Gastrocnemius medialis (tissue), 4 donors: ENCODE measurements at regions not wholly inside any gene's neighbourhood (a gene's known extent, or its start where the extent isn't known, plus 50 kb on each side); places are given as distances from the start of the nearest gene placed in this dataset.
A peak's percentile ranks its signal among the peaks of the same experiment; 100 is the strongest.

Experiments used
- ATAC-seq, 2 donors: fragments of 150-250 bp; one replicate each; pipeline ENCODE4 v1.9.1; 2016
- DNase-seq, 2 donors: peaks; one replicate each; pipeline ENCODE4 v3.0.0-alpha.2; 2019
- H3K27ac ChIP-seq, 4 donors: fragments of 200-600 bp; sonication (generic); 1 replicate in 1 of 4; 2 replicates in 3 of 4; pipeline ENCODE4 v1.5.1; 2016 to 2018; ENCODE audit warnings: mild to moderate bottlenecking in 2 of 4, moderate library complexity in 1 of 4
- H3K27me3 ChIP-seq, 3 donors: fragments of 200-600 bp; sonication (generic) in 2 of 3; 1 replicate in 1 of 3; 2 replicates in 2 of 3; pipeline versions ENCODE4 v1.5.1 to v1.6.0; 2016 to 2019; ENCODE audit warnings: mild to moderate bottlenecking in 1 of 3, moderate library complexity in 1 of 3
- H3K36me3 ChIP-seq, 2 donors: fragments of 200-600 bp; sonication (generic) in 1 of 2; one replicate each; pipeline ENCODE4 v1.5.1; 2017 to 2018
- H3K4me1 ChIP-seq, 2 donors: fragments of 200-600 bp; sonication (generic) in 1 of 2; one replicate each; pipeline ENCODE4 v1.5.1; 2016 to 2017; ENCODE audit warnings: mild to moderate bottlenecking in 2 of 2
- H3K4me3 ChIP-seq, 4 donors: fragments of 200-600 bp; sonication (generic) in 3 of 4; 1 replicate in 1 of 4; 2 replicates in 3 of 4; pipeline ENCODE4 v1.5.1; 2016 to 2019; ENCODE audit warnings: mild to moderate bottlenecking in 2 of 4
- H3K9me3 ChIP-seq, 3 donors: fragments of 200-600 bp; sonication (generic) in 2 of 3; 1 replicate in 1 of 3; 2 replicates in 2 of 3; pipeline ENCODE4 v1.5.1; 2016 to 2019
- POLR2A ChIP-seq, 2 donors: fragments of 450-650 bp; IDR thresholded peaks; one replicate each; pipeline ENCODE4 v1.6.1; 2017; ENCODE audit warnings: antibody characterized with exemption in 2 of 2, mild to moderate bottlenecking in 2 of 2, moderate library complexity in 2 of 2
- in situ Hi-C, 4 donors: fragments of 200-750 bp; cut with MboI; loops; one replicate each; pipeline versions ENCODE4 v1.15.0 to v1.8.0; 2017; ENCODE audit warnings: low sequenced_read_pairs in 4 of 4
- intact Hi-C: fragments of 100-400 bp; cut with DNase I; formaldehyde crosslinking; loops from one replicate; pipeline ENCODE4 v1.15.1; 2023; ENCODE audit warnings: low total_unique reads
- TF ChIP-seq, protein P1 (sequence below), 5 experiments: fragments of 450-650 bp in 3 of 5; fragments of 200-600 bp in 2 of 5; sonication (generic) in 2 of 5; IDR thresholded peaks in 4 of 5; conservative IDR thresholded peaks in 1 of 5; 1 replicate in 4 of 5; 2 replicates in 1 of 5; pipeline ENCODE4 v1.5.1; 2016 to 2019; ENCODE audit warnings: antibody characterized with exemption in 5 of 5, mild to moderate bottlenecking in 3 of 5, moderate library complexity in 3 of 5

DNA sequence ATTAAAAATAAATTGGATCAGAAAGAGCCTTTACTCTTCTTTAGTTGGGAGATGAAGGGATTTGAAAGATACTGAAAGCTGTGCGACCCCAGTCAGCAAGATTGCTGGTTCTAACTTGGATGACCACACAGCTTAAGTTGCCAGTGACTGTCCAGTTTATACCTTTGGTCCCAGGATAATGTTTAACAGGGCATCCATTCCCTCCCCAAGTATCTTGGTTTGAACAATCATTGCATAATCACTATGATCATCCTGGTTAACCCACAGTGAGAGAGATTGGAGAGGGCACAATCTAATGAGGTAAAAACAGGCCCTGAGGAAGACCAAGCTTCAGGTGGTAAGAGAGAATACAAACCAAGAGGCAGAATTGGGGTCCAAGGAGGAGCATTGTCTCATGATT, 798.3 kb downstream of the MAFB start:
- intact Hi-C loops, result no loop called here
- H3K36me3 ChIP-seq, result no peaks in the 10 kb centered on the region
- no peak for ATAC-seq
- H3K27me3 ChIP-seq, result no peaks in the 10 kb centered on the region
- no peak for DNase-seq
- no peak overlapping the region for H3K4me3 ChIP-seq
- no peaks in the 10 kb centered on the region for H3K4me1 ChIP-seq
- in situ Hi-C loops, result loop anchor here (25.0 kb wide), 5 partner anchors 622 to 1072 kb away; partner anchors contain the start of gene MAFB (in 2 of the 4)
- H3K9me3 ChIP-seq, result no peaks in the 10 kb centered on the region
- TF ChIP-seq, protein P1, sequence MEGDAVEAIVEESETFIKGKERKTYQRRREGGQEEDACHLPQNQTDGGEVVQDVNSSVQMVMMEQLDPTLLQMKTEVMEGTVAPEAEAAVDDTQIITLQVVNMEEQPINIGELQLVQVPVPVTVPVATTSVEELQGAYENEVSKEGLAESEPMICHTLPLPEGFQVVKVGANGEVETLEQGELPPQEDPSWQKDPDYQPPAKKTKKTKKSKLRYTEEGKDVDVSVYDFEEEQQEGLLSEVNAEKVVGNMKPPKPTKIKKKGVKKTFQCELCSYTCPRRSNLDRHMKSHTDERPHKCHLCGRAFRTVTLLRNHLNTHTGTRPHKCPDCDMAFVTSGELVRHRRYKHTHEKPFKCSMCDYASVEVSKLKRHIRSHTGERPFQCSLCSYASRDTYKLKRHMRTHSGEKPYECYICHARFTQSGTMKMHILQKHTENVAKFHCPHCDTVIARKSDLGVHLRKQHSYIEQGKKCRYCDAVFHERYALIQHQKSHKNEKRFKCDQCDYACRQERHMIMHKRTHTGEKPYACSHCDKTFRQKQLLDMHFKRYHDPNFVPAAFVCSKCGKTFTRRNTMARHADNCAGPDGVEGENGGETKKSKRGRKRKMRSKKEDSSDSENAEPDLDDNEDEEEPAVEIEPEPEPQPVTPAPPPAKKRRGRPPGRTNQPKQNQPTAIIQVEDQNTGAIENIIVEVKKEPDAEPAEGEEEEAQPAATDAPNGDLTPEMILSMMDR (IDR thresholded peaks at IDR 0.05 in 4 of 5, conservative IDR thresholded peaks at IDR 0.05 in 1 of 5), result no peak
- TF ChIP-seq POLR2A (IDR thresholded peaks at IDR 0.05), result no peak
- no peak overlapping the region for H3K27ac ChIP-seq

DNA sequence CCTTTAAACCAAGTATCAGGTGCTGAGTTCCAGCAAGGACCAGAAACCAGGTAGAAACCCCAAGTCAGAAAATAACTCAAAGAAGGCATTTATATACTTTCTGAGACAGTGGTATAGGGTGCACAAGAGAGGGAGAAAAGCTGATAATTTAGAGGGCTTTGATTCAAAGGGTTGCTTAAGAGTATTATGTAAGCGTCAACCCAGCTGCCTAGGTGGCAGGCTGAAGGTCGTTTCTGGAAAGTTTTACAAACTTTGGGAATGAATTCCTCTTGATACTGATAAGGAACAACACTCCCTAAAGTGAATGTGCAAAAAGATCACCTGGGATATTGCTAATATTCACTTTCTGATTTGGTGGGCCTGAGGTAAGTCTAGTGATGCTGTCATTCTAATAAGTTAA, 800.7 kb downstream of the MAFB start:
- Histone ChIP-seq H3K4me3 (no peak overlapping the region), H3K36me3 (no peaks in the 10 kb centered on the region), H3K4me1 (no peaks in the 10 kb centered on the region), H3K27me3 (no peaks in the 10 kb centered on the region), H3K27ac (no peak overlapping the region), H3K9me3 (no peaks in the 10 kb centered on the region)
- DNase-seq, result no peak
- in situ Hi-C loops (loop anchor here (10.0 to 25.0 kb wide), 7 partner anchors 624 to 1076 kb away; partner anchors contain the start of gene MAFB (in 2 of the 4)), intact Hi-C loops (no loop called here)
- TF ChIP-seq, protein P1 (IDR thresholded peaks at IDR 0.05 in 4 of 5, conservative IDR thresholded peaks at IDR 0.05 in 1 of 5), result no peak
- TF ChIP-seq POLR2A (IDR thresholded peaks at IDR 0.05), result no peak
- no peak for ATAC-seq

DNA sequence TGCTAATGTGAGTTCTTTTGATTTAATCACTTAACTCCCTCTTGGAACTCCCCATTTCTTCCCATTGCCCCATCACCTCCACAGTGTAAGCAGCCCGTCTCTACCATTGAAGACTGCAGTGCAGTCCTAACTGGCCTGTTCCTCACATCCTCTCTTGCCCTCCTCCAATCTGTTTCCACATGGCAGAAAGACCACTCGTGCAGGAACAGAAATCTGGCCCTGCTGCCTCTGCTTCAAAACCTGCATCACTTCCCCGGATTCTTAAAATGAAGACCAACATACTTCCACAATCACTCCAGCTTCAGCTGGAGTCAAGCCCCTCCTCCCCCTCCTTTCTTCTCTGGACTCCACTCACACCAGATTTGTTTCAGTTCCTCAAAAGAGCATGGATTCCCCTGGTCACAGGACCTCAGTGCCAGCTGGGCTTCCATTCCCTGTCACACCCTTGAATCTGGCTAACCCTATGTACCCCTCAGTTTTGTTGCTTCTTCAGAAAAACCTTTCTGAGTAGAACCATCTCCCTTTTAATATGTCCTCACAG, 802.3 kb downstream of the MAFB start:
- ATAC-seq (peak in 1 of 2 donors; percentile 46), DNase-seq (peak; percentile 29 to 42)
- no peaks in the 10 kb centered on the region for H3K36me3 ChIP-seq
- no peaks in the 10 kb centered on the region for H3K9me3 ChIP-seq
- intact Hi-C loops, result loop anchor here (1.0 to 2.0 kb wide), 2 partner anchors 365 to 804 kb away; no protein-coding TSS in a partner anchor
- no peaks in the 10 kb centered on the region for H3K27me3 ChIP-seq
- in situ Hi-C loops, result loop anchor here (10.0 to 25.0 kb wide), 7 partner anchors 624 to 1078 kb away; partner anchors contain the start of gene MAFB (in 2 of the 4)
- TF ChIP-seq, protein P1 (IDR thresholded peaks at IDR 0.05 in 4 of 5, conservative IDR thresholded peaks at IDR 0.05 in 1 of 5), result no peak
- no peak for TF ChIP-seq POLR2A (IDR thresholded peaks at IDR 0.05)
- no peaks in the 10 kb centered on the region for H3K4me1 ChIP-seq
- no peak overlapping the region for H3K27ac ChIP-seq
- H3K4me3 ChIP-seq, result no peak overlapping the region

DNA sequence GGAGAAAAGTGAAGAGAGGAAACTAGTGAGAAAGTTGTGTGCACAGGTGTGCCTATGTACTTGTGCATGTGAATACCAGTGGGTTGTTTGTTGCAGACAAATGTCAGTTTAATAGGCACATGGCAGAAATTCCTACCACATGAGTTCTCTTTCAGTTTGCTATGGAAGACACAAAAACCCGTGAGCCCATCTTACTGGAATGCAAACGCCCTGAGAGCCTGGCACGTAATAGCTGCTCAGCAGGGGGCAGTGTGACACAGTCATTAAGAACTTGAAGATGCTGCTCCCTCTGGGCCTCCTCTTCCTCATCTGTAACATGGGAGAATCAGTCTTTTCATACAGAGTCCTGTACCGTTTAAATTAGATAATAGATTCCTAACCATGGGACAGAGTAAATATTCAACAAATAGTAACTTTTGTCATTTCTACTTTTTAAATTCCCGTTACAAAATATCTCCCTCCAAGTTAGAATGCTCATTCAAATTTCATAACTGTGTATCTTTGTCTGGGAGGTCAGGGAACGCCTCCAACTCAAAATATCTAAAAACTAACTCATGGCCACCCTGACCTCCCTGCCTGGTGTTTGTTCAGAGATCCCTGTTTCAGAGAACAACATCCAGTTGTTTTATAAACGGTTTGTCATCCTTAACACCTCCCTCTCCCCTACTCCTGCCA, 802.9 kb downstream of the MAFB start:
- ATAC-seq, result peak; percentile 63 to 82
- TF ChIP-seq, protein P1 (IDR thresholded peaks at IDR 0.05 in 4 of 5, conservative IDR thresholded peaks at IDR 0.05 in 1 of 5), result peak in 4 of 5 experiments; percentile 57 to 69 (median 63)
- TF ChIP-seq POLR2A (IDR thresholded peaks at IDR 0.05), result no peak
- no peak overlapping the region for H3K4me3 ChIP-seq
- H3K9me3 ChIP-seq, result no peaks in the 10 kb centered on the region
- H3K27me3 ChIP-seq, result no peaks in the 10 kb centered on the region
- no peak overlapping the region for H3K27ac ChIP-seq
- no peaks in the 10 kb centered on the region for H3K4me1 ChIP-seq
- in situ Hi-C loops, result loop anchor here (10.0 to 25.0 kb wide), 7 partner anchors 624 to 1079 kb away; partner anchors contain the start of gene MAFB (in 2 of the 4)
- intact Hi-C loops, result loop anchor here (1.0 to 2.0 kb wide), 2 partner anchors 365 to 805 kb away; no protein-coding TSS in a partner anchor
- no peaks in the 10 kb centered on the region for H3K36me3 ChIP-seq
- DNase-seq, result peak; percentile 33 to 70
